ENCODE measurements at regions not wholly inside any gene's neighbourhood (a gene's known extent, or its start where the extent isn't known, plus 50 kb on each side); places are given as distances from the start of the nearest gene placed in this dataset.

- Histone ChIP-seq H3K9me2 (ENCODE audit: insufficient read depth) (no peaks in the 10 kb centered on the region), H2AFZ (no peak overlapping the region), H3K9me3 (ENCODE audit: insufficient read depth, low read depth) (no peaks in the 10 kb centered on the region), H3K4me2 (no peak overlapping the region), H3K36me3 (ENCODE audit: low read depth) (no peaks in the 10 kb centered on the region), H4K20me1 (ENCODE audit: insufficient read depth) (no peaks in the 10 kb centered on the region), H3K27me3 (ENCODE audit: insufficient read depth, low read depth) (no peaks in the 10 kb centered on the region), H3K27ac (no peak overlapping the region), H3K4me1 (replicated peaks; ENCODE audit: insufficient read depth) (no peaks in the 10 kb centered on the region), H3K4me3 (no peak overlapping the region), H3K79me2 (ENCODE audit: low read depth) (no peaks in the 10 kb centered on the region), H3F3A (ENCODE audit: insufficient read depth, low read depth) (no peaks in the 10 kb centered on the region)
- ChIA-PET POLR2A (ENCODE audit: unreplicated experiment) (no interaction called here), CTCF (no interaction called here)
- DNase-seq, result no peak
- BruUV-seq (replicated peaks), result no TSS peak
- intact Hi-C loops (cut with micrococcal nuclease; ENCODE audit: unreplicated experiment), result no loop called here
- TF ChIP-seq EZH2 (IDR thresholded peaks at IDR 0.05; ENCODE audit: low read depth) (no peak), CTCF (conservative IDR thresholded peaks at IDR 0.05) (no peak)
Observed at GRCh38 chr5:111972080-111972479, 215.1 kb upstream of the NREP start.

- intact Hi-C loops (cut with micrococcal nuclease; ENCODE audit: unreplicated experiment), result no loop called here
- H4K20me1 ChIP-seq (ENCODE audit: insufficient read depth), result no peaks in the 10 kb centered on the region
- ChIA-PET POLR2A (ENCODE audit: unreplicated experiment) (no interaction called here), CTCF (no interaction called here)
- H3K27me3 ChIP-seq (ENCODE audit: insufficient read depth, low read depth), result no peaks in the 10 kb centered on the region
- no peaks in the 10 kb centered on the region for H3K9me2 ChIP-seq (ENCODE audit: insufficient read depth)
- no peak overlapping the region for H2AFZ ChIP-seq
- no peaks in the 10 kb centered on the region for H3K36me3 ChIP-seq (ENCODE audit: low read depth)
- no TSS peak for BruUV-seq (replicated peaks)
- no peaks in the 10 kb centered on the region for H3F3A ChIP-seq (ENCODE audit: insufficient read depth, low read depth)
- TF ChIP-seq CTCF (conservative IDR thresholded peaks at IDR 0.05), result no peak
- no peak for TF ChIP-seq EZH2 (IDR thresholded peaks at IDR 0.05; ENCODE audit: low read depth)
- H3K4me3 ChIP-seq, result no peak overlapping the region
- DNase-seq, result no peak
- H3K4me1 ChIP-seq (replicated peaks; ENCODE audit: insufficient read depth), result no peaks in the 10 kb centered on the region
- H3K79me2 ChIP-seq (ENCODE audit: low read depth), result no peaks in the 10 kb centered on the region
- no peak overlapping the region for H3K4me2 ChIP-seq
- H3K9me3 ChIP-seq (ENCODE audit: insufficient read depth, low read depth), result no peaks in the 10 kb centered on the region
- no peak overlapping the region for H3K27ac ChIP-seq
Observed at GRCh38 chr5:111968459-111968858, 211.5 kb upstream of the NREP start.

GRCh38 chr5:111967463-111967862 lies 210.5 kb upstream of the NREP start:
- ChIA-PET CTCF (no interaction called here), POLR2A (ENCODE audit: unreplicated experiment) (no interaction called here)
- H3K4me3 ChIP-seq, result no peak overlapping the region
- DNase-seq, result no peak
- no peak for TF ChIP-seq EZH2 (IDR thresholded peaks at IDR 0.05; ENCODE audit: low read depth)
- TF ChIP-seq CTCF (conservative IDR thresholded peaks at IDR 0.05), result no peak
- H3K9me3 ChIP-seq (ENCODE audit: insufficient read depth, low read depth), result no peaks in the 10 kb centered on the region
- H3K4me2 ChIP-seq, result no peak overlapping the region
- no peak overlapping the region for H3K27ac ChIP-seq
- intact Hi-C loops (cut with micrococcal nuclease; ENCODE audit: unreplicated experiment), result no loop called here
- no peaks in the 10 kb centered on the region for H3K27me3 ChIP-seq (ENCODE audit: insufficient read depth, low read depth)
- H4K20me1 ChIP-seq (ENCODE audit: insufficient read depth), result no peaks in the 10 kb centered on the region
- BruUV-seq (replicated peaks), result no TSS peak
- no peaks in the 10 kb centered on the region for H3K79me2 ChIP-seq (ENCODE audit: low read depth)
- H2AFZ ChIP-seq, result no peak overlapping the region
- H3K9me2 ChIP-seq (ENCODE audit: insufficient read depth), result no peaks in the 10 kb centered on the region
- H3K4me1 ChIP-seq (replicated peaks; ENCODE audit: insufficient read depth), result no peaks in the 10 kb centered on the region
- no peaks in the 10 kb centered on the region for H3F3A ChIP-seq (ENCODE audit: insufficient read depth, low read depth)
- no peaks in the 10 kb centered on the region for H3K36me3 ChIP-seq (ENCODE audit: low read depth)
